ENCODE measurements at regions not wholly inside any gene's neighbourhood (a gene's known extent, or its start where the extent isn't known, plus 50 kb on each side); places are given as distances from the start of the nearest gene placed in this dataset.
"Not testable (repeated sequence)": the region's sequence is repeated elsewhere in the genome, so short reads cannot be mapped to it uniquely, and the experiment has no call there.

DNA sequence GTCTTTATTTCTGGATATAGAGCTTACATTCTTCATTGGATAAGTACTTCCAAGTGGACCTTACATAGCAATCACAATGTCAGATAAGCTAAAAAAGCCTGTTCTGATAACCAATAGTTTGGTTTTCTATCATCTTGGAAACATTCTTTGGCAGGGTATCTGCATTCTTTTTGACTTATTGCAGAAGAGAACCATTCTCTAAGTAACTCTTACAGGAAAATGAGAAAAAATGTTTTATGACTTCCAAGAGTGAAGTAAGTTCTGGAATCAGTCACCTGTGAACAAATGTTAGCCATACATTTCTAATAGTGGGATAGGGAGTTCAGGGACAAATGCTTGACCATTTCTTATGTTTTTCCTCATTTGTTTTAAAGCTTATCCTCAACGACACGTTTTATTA, 564.0 kb downstream of the CD109 start:
- Histone ChIP-seq H3K9ac (ENCODE audit: low read length) (no peak overlapping the region), H4K20me1 (ENCODE audit: insufficient read depth, low read length) (no peaks in the 10 kb centered on the region), H3K4me2 (ENCODE audit: low read length) (no peak overlapping the region)

DNA sequence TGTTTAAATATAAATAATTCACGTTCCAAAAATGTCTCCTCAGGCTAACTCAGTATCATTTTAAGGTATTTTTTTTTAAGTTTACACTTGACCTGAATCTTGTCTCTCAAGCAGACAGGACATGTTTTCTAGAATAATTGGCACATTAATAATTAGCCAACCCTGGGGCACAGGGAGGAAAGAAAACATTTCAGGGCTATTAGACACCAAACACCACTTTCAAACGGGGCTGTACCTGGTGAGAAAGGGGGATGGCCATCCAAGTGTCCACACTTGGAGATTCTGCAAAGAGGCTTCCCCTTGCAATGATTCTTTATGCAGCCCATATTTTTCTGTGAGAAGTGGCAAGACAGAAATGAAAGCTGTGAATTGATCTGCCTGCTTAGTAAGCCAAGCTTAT, 560.8 kb downstream of the CD109 start:
- Histone ChIP-seq H3K9ac (ENCODE audit: low read length) (no peak overlapping the region), H3K9me3 (ENCODE audit: low read length) (no peaks in the 10 kb centered on the region), H3K27ac (ENCODE audit: low read depth, low read length, poor library complexity, severe bottlenecking) (no peak overlapping the region), H3K9me2 (ENCODE audit: low read depth, low read length) (no peaks in the 10 kb centered on the region), H3K4me3 (ENCODE audit: low read depth, low read length, poor library complexity, severe bottlenecking) (no peak overlapping the region), H3K36me3 (ENCODE audit: insufficient read depth, low read length) (no peaks in the 10 kb centered on the region), H3F3A (ENCODE audit: insufficient read depth, low read length) (no peaks in the 10 kb centered on the region), H3K27me3 (ENCODE audit: insufficient read depth, low read length) (no peaks in the 10 kb centered on the region), H3K4me1 (ENCODE audit: insufficient read depth, low read length, severe bottlenecking) (no peaks in the 10 kb centered on the region), H3K79me2 (ENCODE audit: insufficient read depth, low read length) (no peaks in the 10 kb centered on the region), H4K20me1 (ENCODE audit: insufficient read depth, low read length) (no peaks in the 10 kb centered on the region), H3K4me2 (ENCODE audit: low read length) (no peak overlapping the region), H2AFZ (ENCODE audit: low read length) (no peak overlapping the region)
- TF ChIP-seq, protein P1, sequence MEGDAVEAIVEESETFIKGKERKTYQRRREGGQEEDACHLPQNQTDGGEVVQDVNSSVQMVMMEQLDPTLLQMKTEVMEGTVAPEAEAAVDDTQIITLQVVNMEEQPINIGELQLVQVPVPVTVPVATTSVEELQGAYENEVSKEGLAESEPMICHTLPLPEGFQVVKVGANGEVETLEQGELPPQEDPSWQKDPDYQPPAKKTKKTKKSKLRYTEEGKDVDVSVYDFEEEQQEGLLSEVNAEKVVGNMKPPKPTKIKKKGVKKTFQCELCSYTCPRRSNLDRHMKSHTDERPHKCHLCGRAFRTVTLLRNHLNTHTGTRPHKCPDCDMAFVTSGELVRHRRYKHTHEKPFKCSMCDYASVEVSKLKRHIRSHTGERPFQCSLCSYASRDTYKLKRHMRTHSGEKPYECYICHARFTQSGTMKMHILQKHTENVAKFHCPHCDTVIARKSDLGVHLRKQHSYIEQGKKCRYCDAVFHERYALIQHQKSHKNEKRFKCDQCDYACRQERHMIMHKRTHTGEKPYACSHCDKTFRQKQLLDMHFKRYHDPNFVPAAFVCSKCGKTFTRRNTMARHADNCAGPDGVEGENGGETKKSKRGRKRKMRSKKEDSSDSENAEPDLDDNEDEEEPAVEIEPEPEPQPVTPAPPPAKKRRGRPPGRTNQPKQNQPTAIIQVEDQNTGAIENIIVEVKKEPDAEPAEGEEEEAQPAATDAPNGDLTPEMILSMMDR (IDR thresholded peaks at IDR 0.05; ENCODE audit: low read length), result no peak
- TF ChIP-seq EZH2 (IDR thresholded peaks at IDR 0.05; ENCODE audit: borderline replicate concordance, low read length), result no peak

More for the DNA sequence above, 564.0 kb downstream of the CD109 start:
- H3K4me3 ChIP-seq (ENCODE audit: low read depth, low read length, poor library complexity, severe bottlenecking), result no peak overlapping the region
- H3K79me2 ChIP-seq (ENCODE audit: insufficient read depth, low read length), result no peaks in the 10 kb centered on the region
- no peak overlapping the region for H2AFZ ChIP-seq (ENCODE audit: low read length)
- H3K27me3 ChIP-seq (ENCODE audit: insufficient read depth, low read length), result no peaks in the 10 kb centered on the region
- H3K9me2 ChIP-seq (ENCODE audit: low read depth, low read length), result no peaks in the 10 kb centered on the region
- no peaks in the 10 kb centered on the region for H3K9me3 ChIP-seq (ENCODE audit: low read length)
- no peaks in the 10 kb centered on the region for H3F3A ChIP-seq (ENCODE audit: insufficient read depth, low read length)
- no peaks in the 10 kb centered on the region for H3K36me3 ChIP-seq (ENCODE audit: insufficient read depth, low read length)
- no peak for TF ChIP-seq EZH2 (IDR thresholded peaks at IDR 0.05; ENCODE audit: borderline replicate concordance, low read length)
- TF ChIP-seq, protein P1 (IDR thresholded peaks at IDR 0.05; ENCODE audit: low read length), result no peak
- H3K4me1 ChIP-seq (ENCODE audit: insufficient read depth, low read length, severe bottlenecking), result no peaks in the 10 kb centered on the region
- no peak overlapping the region for H3K27ac ChIP-seq (ENCODE audit: low read depth, low read length, poor library complexity, severe bottlenecking)

DNA sequence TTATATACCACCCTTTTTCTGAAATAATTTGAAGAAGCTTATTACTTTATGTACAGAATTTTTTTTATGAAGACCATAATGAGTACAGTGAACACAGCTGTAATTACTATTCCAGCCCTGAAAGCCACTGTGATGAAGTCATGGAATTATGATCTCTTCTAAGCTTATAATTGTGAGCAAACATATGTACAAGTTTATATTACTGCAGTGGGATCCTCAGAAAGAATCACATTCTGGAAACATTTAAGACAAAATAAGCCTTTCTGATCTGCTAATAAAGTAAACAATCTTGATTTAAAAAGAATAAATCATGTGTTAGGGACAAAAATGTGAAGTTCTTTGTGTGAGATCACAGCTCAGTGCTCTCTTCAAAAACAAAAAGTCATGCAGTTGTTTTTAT, 560.4 kb downstream of the CD109 start:
- H3K4me3 ChIP-seq (ENCODE audit: low read depth, low read length, poor library complexity, severe bottlenecking), result no peak overlapping the region
- H3K27me3 ChIP-seq (ENCODE audit: insufficient read depth, low read length), result no peaks in the 10 kb centered on the region
- H3K79me2 ChIP-seq (ENCODE audit: insufficient read depth, low read length), result no peaks in the 10 kb centered on the region
- H3F3A ChIP-seq (ENCODE audit: insufficient read depth, low read length), result no peaks in the 10 kb centered on the region
- no peak for TF ChIP-seq EZH2 (IDR thresholded peaks at IDR 0.05; ENCODE audit: borderline replicate concordance, low read length)
- TF ChIP-seq, protein P1 (IDR thresholded peaks at IDR 0.05; ENCODE audit: low read length), result no peak
- H3K36me3 ChIP-seq (ENCODE audit: insufficient read depth, low read length), result no peaks in the 10 kb centered on the region
- H3K27ac ChIP-seq (ENCODE audit: low read depth, low read length, poor library complexity, severe bottlenecking), result no peak overlapping the region
- H2AFZ ChIP-seq (ENCODE audit: low read length), result no peak overlapping the region
- no peak overlapping the region for H3K9ac ChIP-seq (ENCODE audit: low read length)
- no peaks in the 10 kb centered on the region for H3K4me1 ChIP-seq (ENCODE audit: insufficient read depth, low read length, severe bottlenecking)
- H3K4me2 ChIP-seq (ENCODE audit: low read length), result no peak overlapping the region
- no peaks in the 10 kb centered on the region for H3K9me2 ChIP-seq (ENCODE audit: low read depth, low read length)
- H3K9me3 ChIP-seq (ENCODE audit: low read length), result no peaks in the 10 kb centered on the region
- no peaks in the 10 kb centered on the region for H4K20me1 ChIP-seq (ENCODE audit: insufficient read depth, low read length)

DNA sequence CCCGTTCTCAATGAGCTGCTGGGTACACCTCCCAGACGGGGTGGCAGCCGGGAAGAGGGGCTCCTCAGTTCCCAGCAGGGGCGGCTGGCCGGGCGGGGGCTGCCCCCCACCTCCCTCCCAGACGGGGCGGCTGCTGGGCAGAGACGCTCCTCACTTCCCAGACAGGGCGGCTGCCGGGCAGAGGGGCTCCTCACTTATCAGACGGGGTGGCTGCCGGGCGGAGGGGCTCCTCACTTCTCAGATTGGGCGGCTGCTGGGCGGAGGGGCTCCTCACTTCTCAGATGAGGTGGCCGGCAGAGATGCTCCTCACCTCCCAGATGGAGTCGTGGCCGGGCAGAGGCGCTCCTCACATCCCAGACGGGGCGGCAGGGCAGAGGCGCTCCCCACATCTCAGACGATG, 559.0 kb downstream of the CD109 start:
- H4K20me1 ChIP-seq (ENCODE audit: insufficient read depth, low read length); H3K36me3 ChIP-seq (ENCODE audit: insufficient read depth, low read length); H3K79me2 ChIP-seq (ENCODE audit: insufficient read depth, low read length); H3K9me3 ChIP-seq (ENCODE audit: low read length); H3K4me3 ChIP-seq (ENCODE audit: low read depth, low read length, poor library complexity, severe bottlenecking); H2AFZ ChIP-seq (ENCODE audit: low read length); H3K4me2 ChIP-seq (ENCODE audit: low read length); H3K27me3 ChIP-seq (ENCODE audit: insufficient read depth, low read length); H3K27ac ChIP-seq (ENCODE audit: low read depth, low read length, poor library complexity, severe bottlenecking); H3K9me2 ChIP-seq (ENCODE audit: low read depth, low read length); H3K9ac ChIP-seq (ENCODE audit: low read length); H3F3A ChIP-seq (ENCODE audit: insufficient read depth, low read length); H3K4me1 ChIP-seq (ENCODE audit: insufficient read depth, low read length, severe bottlenecking): not testable (repeated sequence)

DNA sequence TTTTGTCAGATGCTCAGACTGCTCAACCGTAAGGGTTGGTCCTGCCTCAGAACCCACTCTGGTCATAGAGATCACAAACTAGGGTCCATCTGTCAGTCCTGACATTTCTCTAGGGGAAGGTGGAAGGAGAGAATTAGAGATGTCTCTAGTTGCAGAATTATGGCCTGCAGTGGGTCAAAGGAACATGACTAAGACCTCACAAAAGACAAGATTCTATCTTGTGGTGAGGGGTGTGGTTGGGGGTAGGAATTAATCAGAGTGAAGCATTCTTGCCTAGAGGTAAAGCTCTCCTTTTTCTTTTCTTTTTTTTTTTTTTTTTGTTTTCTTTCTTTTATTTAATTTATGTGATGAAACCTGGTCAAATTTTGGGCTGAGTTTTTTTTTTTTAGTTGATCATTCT, 558.1 kb downstream of the CD109 start:
- not testable (repeated sequence) for H3K36me3 ChIP-seq (ENCODE audit: insufficient read depth, low read length); H3K9me3 ChIP-seq (ENCODE audit: low read length); H3K27me3 ChIP-seq (ENCODE audit: insufficient read depth, low read length); H3K27ac ChIP-seq (ENCODE audit: low read depth, low read length, poor library complexity, severe bottlenecking); H4K20me1 ChIP-seq (ENCODE audit: insufficient read depth, low read length); H2AFZ ChIP-seq (ENCODE audit: low read length); H3K4me3 ChIP-seq (ENCODE audit: low read depth, low read length, poor library complexity, severe bottlenecking); H3K9me2 ChIP-seq (ENCODE audit: low read depth, low read length); H3K4me1 ChIP-seq (ENCODE audit: insufficient read depth, low read length, severe bottlenecking); H3F3A ChIP-seq (ENCODE audit: insufficient read depth, low read length); H3K4me2 ChIP-seq (ENCODE audit: low read length); H3K79me2 ChIP-seq (ENCODE audit: insufficient read depth, low read length); H3K9ac ChIP-seq (ENCODE audit: low read length)
